GM10248 (cell line): ENCODE measurements at regions not wholly inside any gene's neighbourhood (a gene's known extent, or its start where the extent isn't known, plus 50 kb on each side); places are given as distances from the start of the nearest gene placed in this dataset.

Source experiments
- CTCF ChIA-PET: fragments of 300-600 bp; sonication (Branson Sonifier 250); formaldehyde crosslinking; extraction: SDS; loops from one replicate; lab custom pipeline; 2021; ENCODE audit warnings: antibody characterized with exemption; lab: Yijun Ruan, JAX
- POLR2A ChIA-PET: fragments of 350-650 bp; sonication (Branson Sonifier 250); formaldehyde crosslinking; extraction: SDS; loops from one replicate; lab custom pipeline; 2020; ENCODE audit warnings: antibody characterized with exemption; lab: Yijun Ruan, JAX
- DNase-seq: peaks from one replicate; pipeline ENCODE4 v3.0.0; 2012; ENCODE audit errors: extremely low spot score
- TF ChIP-seq, protein P1 (sequence below): IDR thresholded peaks from 2 replicates; pipeline ENCODE4 v1.5.1; 2012; ENCODE audit warnings: mild to moderate bottlenecking, low read depth; ENCODE audit errors: extremely low read depth, missing control alignments, control extremely low read depth

DNA sequence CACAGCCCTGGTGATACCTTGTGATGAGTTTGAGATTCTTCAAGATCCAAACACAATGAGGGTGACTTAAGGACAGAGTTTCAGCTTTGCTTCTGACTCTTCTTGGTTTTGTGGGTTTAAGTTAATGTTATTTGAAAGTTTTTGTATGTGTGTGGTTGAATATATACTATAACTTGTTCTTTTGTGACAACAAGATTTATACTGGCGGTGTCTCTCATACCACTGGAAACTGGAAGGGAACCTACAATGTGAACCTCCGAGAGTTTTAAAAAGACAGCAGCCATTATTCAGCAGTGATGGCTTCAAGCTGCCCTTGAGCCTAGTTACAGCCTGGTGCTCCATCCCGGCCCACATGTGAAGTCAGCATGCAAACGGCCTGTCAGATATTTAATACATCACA, 87.9 kb upstream of the IGF1 start:
- CTCF ChIA-PET, result no interaction called here
- no peak for DNase-seq
- TF ChIP-seq, protein P1, sequence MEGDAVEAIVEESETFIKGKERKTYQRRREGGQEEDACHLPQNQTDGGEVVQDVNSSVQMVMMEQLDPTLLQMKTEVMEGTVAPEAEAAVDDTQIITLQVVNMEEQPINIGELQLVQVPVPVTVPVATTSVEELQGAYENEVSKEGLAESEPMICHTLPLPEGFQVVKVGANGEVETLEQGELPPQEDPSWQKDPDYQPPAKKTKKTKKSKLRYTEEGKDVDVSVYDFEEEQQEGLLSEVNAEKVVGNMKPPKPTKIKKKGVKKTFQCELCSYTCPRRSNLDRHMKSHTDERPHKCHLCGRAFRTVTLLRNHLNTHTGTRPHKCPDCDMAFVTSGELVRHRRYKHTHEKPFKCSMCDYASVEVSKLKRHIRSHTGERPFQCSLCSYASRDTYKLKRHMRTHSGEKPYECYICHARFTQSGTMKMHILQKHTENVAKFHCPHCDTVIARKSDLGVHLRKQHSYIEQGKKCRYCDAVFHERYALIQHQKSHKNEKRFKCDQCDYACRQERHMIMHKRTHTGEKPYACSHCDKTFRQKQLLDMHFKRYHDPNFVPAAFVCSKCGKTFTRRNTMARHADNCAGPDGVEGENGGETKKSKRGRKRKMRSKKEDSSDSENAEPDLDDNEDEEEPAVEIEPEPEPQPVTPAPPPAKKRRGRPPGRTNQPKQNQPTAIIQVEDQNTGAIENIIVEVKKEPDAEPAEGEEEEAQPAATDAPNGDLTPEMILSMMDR, result no peak
- POLR2A ChIA-PET, result no interaction called here

DNA sequence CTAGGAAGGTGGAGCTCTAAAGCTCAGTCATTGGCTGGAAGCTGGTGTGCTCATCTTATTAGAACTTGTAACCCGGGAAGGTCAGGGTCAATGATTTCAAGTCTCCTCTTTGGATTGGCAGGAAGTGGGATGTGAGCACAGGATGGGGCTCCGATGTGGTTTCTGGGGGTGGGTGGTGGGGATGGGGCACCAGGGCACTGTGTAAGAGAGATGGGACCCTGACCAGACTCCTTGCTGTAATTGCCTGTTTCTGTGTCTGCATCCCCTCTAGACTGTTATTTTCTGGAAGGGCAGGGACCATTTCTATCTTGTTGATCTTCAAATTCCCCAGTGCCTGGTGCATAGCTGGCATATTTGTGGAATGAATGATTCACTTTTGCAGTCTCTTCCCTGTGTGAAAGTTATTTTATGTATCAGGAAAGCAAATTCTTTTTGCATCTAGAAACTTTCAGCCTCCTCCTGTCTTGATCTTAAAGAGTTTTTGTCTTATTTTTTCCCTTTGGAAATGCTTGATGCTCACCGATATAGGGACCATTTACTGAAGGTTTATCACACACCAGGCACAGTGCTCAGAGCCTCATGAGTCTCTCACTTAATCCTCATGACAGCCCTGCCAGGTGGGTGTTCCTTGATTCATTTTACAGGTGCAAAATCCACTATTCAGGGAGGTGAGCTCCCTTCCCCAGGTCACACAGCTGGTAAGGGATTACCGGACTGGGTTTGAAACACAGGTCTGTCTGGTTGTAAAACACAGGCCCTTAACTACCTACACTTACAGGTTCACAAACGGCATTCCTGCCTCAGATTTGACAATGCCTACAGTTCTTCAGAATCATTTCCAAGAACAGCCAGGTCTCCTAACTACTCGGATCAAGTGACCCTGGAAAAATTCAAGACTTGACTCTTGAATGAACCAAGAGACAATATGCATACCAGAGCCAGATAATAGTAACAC, 86.9 kb upstream of the IGF1 start:
- POLR2A ChIA-PET, result no interaction called here
- CTCF ChIA-PET, result no interaction called here
- TF ChIP-seq, protein P1, result no peak
- no peak for DNase-seq

DNA sequence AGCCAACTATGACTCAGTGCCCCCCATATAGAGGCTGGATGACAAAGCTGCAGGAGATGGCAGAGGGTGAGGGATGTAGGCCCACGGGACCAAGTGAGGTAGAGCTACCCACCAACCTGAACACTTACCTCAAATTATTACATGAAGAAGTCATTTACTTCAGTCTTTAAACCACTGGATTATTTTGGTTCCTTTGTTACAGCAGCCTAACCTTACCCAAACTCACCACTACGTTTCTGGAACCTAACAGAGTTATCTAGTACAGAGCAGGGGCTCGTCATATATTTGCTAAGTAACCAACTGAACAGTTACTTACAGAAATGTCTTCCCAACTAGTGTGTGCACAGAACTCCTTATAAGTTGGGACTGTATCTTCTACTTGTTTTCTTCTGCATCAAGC, 85.2 kb upstream of the IGF1 start:
- DNase-seq, result no peak
- TF ChIP-seq, protein P1, result no peak
- ChIA-PET CTCF (interaction anchor here (1.6 to 1.7 kb wide), 2 partner anchors 10 to 16 kb away, joined by 4 to 5 read pairs; no protein-coding TSS in a partner anchor), POLR2A (no interaction called here)

DNA sequence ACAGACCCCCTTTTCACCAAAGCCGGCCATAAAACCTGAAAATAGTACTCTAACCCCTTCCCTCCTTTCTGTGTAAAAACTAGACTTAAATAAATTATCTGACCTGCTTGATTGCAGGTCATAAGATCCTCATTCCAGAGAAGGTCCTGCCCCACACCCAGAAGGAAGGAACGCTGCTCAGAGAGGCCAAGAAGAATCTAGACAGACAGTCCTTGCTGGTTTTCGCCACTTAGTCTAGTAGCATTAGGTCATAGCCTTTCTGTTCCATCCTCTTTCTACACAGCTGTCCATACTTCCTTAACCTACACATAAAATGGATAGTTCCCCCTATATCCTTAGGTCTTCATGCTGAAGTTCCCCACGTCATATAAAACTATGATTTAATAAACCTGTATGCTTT, 83.7 kb upstream of the IGF1 start:
- TF ChIP-seq, protein P1, result no peak
- ChIA-PET POLR2A (no interaction called here), CTCF (interaction anchor here (1.6 to 1.7 kb wide), 2 partner anchors 11 to 17 kb away, joined by 4 to 5 read pairs; no protein-coding TSS in a partner anchor)
- no peak for DNase-seq

DNA sequence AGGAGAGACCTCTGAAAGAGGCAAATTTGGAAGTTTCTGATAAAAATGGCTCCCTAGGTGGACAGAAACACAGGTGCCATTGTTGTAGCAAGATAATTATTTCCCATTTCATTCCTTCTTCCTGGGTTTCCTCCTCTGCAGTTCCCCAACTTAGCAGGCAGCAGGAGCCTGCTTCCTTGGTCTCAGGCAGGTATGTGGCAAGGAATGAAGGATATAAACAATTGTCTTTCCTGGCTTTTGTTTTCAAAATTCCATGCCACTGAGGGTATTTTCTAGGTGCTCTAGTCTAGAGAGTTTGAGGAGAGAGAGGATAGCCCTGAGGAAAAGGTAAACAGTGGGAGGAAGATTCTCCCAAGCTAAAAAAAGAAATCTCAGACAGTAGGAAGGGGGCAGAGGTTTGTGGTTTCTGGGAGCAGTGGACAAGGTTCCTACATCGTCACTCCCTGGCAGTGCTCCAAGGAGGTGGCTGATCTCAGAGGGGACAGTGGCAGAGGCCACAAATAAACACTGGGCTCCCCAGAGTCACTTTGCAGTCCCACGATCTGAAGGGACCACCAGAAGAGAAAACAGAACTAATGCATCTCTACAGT, 82.6 kb upstream of the IGF1 start:
- DNase-seq, result no peak
- ChIA-PET CTCF (no interaction called here), POLR2A (no interaction called here)
- TF ChIP-seq, protein P1, result no peak

DNA sequence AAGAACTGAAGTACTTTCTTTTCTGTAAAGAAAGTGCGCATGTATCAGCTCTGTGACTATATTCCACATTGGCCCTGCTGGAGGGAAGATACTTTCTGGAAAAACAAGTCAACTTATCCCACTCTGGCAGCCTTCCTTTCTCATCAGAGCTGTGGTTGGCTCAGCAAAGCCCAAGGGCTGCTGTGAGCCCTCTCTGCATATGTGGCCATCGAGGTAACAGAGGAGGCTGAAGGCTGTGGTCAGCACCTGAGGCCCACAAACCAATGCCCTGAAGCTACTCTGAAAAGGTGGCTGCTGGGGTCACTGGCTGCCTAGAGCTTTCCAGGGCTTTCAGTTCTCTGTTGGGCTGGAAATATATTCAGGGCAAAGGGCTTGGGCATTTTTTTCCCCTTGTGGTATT, 70.8 kb upstream of the IGF1 start:
- CTCF ChIA-PET, result interaction anchor here (0.8 to 1.5 kb wide), 2 partner anchors 9 to 10 kb away, joined by 3 to 7 read pairs; no protein-coding TSS in a partner anchor
- DNase-seq, result no peak
- POLR2A ChIA-PET, result no interaction called here
- TF ChIP-seq, protein P1, result no peak
